Endothelial cell (in vitro differentiated cells): ENCODE measurements at regions not wholly inside any gene's neighbourhood (a gene's known extent, or its start where the extent isn't known, plus 50 kb on each side); places are given as distances from the start of the nearest gene placed in this dataset.

Experiments
- DNase-seq: peaks from one replicate; pipeline ENCODE4 v3.0.0; 2021; ENCODE audit warnings: low spot score
- H3K27ac Mint-ChIP-seq: one replicate; pipeline ENCODE4 v1.8.0; 2021; ENCODE audit warnings: mixed read lengths, inconsistent platforms; ENCODE audit not compliant: unreplicated experiment
- H3K27me3 Mint-ChIP-seq: one replicate; pipeline ENCODE4 v1.8.0; 2021; ENCODE audit warnings: mild to moderate bottlenecking, moderate library complexity, mixed read lengths, inconsistent platforms; ENCODE audit not compliant: unreplicated experiment
- H3K36me3 Mint-ChIP-seq: one replicate; pipeline ENCODE4 v1.8.0; 2021; ENCODE audit warnings: mild to moderate bottlenecking, low read depth, mixed read lengths, inconsistent platforms; ENCODE audit not compliant: unreplicated experiment
- H3K4me1 Mint-ChIP-seq: one replicate; pipeline ENCODE4 v1.8.0; 2021; ENCODE audit warnings: mild to moderate bottlenecking, mixed read lengths, inconsistent platforms; ENCODE audit not compliant: unreplicated experiment
- H3K4me3 Mint-ChIP-seq: one replicate; pipeline ENCODE4 v1.8.0; 2021; ENCODE audit warnings: mild to moderate bottlenecking, mixed read lengths, inconsistent platforms; ENCODE audit not compliant: unreplicated experiment
- H3K9me3 Mint-ChIP-seq: one replicate; pipeline ENCODE4 v1.8.0; 2021; ENCODE audit warnings: mixed read lengths, inconsistent platforms; ENCODE audit not compliant: unreplicated experiment
- TF ChIP-seq, protein P1 (sequence below): fragments of 200-600 bp; sonication (generic); IDR thresholded peaks from one replicate; pipeline ENCODE4 v1.5.0; 2021; ENCODE audit warnings: antibody characterized with exemption; ENCODE audit not compliant: unreplicated experiment

DNA sequence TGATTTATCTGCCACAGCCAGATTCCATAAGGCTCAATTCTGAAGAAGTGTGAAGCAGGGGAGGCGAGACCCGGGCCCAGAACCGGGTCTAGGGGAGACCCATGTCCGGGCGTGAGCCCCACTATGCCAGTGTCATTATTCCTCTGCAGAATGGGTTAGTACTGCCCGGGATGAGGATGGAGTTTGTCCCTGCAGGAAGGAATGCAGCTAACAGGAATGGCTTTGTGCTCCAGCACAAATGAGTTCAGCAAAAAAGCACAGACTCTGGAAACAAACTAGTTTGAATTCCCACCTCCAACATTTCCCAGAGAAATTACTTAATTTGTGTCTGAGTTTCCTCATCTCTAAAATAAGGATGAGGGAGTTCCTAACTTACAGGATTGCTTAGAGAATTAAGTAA lies 202.9 kb downstream of the SYK start:
- TF ChIP-seq, protein P1, sequence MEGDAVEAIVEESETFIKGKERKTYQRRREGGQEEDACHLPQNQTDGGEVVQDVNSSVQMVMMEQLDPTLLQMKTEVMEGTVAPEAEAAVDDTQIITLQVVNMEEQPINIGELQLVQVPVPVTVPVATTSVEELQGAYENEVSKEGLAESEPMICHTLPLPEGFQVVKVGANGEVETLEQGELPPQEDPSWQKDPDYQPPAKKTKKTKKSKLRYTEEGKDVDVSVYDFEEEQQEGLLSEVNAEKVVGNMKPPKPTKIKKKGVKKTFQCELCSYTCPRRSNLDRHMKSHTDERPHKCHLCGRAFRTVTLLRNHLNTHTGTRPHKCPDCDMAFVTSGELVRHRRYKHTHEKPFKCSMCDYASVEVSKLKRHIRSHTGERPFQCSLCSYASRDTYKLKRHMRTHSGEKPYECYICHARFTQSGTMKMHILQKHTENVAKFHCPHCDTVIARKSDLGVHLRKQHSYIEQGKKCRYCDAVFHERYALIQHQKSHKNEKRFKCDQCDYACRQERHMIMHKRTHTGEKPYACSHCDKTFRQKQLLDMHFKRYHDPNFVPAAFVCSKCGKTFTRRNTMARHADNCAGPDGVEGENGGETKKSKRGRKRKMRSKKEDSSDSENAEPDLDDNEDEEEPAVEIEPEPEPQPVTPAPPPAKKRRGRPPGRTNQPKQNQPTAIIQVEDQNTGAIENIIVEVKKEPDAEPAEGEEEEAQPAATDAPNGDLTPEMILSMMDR, result no peak
- Mint-ChIP-seq H3K36me3 (no peaks in the 10 kb centered on the region), H3K9me3 (no peaks in the 10 kb centered on the region), H3K4me3 (no peak overlapping the region), H3K27ac (no peak overlapping the region), H3K4me1 (no peaks in the 10 kb centered on the region), H3K27me3 (peaks cover 2% of the 10 kb centered on the region)
- no peak for DNase-seq

DNA sequence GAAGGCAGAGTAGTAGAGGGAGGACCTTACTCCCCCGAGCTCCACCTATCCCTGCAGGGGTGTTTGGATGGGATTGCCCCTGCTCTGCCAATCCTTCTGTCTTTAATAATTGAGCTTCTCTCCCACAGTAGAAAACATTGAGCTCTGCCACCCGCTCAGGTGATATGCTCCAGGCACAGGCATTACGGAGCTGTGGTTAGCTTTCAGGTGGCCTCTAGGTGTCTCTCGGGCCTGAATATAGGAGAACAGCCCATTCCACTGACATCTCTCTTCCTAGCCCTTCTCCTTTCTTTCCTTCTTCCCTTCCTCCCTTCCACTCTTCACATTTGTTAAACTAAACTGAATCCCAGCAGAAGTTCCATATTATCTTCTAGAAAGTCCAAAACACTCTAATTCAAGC lies 203.4 kb downstream of the SYK start:
- Mint-ChIP-seq H3K27me3 (peaks cover 2% of the 10 kb centered on the region), H3K4me3 (no peak overlapping the region), H3K9me3 (no peaks in the 10 kb centered on the region), H3K4me1 (no peaks in the 10 kb centered on the region), H3K27ac (no peak overlapping the region), H3K36me3 (no peaks in the 10 kb centered on the region)
- no peak for DNase-seq
- TF ChIP-seq, protein P1, result no peak

DNA sequence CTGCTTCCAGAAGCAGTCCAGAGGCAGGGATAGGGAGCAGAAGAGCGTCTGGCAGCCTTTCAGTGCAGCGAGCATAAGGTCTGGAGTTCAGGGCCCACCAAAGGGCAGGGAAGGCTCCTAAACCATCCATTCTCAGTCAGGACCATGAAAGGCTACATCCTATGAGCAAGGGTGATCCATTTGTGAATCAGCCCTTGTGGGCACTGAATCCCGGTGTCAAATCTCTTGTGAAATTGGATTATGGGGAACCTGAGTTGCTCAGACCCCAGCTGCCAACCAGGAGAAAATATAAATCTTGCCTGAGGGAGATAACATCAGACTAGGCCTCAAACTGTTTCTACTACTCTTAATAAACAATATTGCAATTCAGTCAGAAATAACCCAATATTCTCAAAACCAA lies 204.4 kb downstream of the SYK start:
- no peaks in the 10 kb centered on the region for H3K9me3 Mint-ChIP-seq
- no peaks in the 10 kb centered on the region for H3K4me1 Mint-ChIP-seq
- H3K36me3 Mint-ChIP-seq, result no peaks in the 10 kb centered on the region
- no peak for DNase-seq
- H3K27ac Mint-ChIP-seq, result no peak overlapping the region
- TF ChIP-seq, protein P1, result no peak
- peaks cover 2% of the 10 kb centered on the region for H3K27me3 Mint-ChIP-seq
- no peak overlapping the region for H3K4me3 Mint-ChIP-seq

DNA sequence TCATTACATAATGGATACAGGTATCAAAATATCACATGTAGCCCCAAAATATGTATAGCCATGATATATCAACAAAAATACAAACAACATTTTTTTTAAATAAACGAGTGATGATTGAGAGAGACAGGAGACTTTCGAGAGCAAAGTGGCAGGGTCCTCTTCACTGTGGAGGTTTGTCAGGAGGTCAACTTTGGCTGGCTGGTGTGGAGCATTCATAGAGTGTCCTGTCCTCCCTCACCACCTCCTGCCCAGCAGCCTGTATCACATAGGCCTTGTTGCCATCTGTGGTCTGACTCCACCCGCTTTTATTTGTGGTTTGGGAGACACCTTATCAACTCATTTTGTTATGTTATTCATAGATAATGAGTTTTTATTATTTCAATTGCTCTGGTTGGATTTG lies 206.9 kb downstream of the SYK start:
- no peak for DNase-seq
- H3K36me3 Mint-ChIP-seq, result no peaks in the 10 kb centered on the region
- no peaks in the 10 kb centered on the region for H3K9me3 Mint-ChIP-seq
- H3K4me1 Mint-ChIP-seq, result no peaks in the 10 kb centered on the region
- H3K27me3 Mint-ChIP-seq, result peaks cover 2% of the 10 kb centered on the region
- H3K27ac Mint-ChIP-seq, result no peak overlapping the region
- no peak overlapping the region for H3K4me3 Mint-ChIP-seq
- TF ChIP-seq, protein P1, result no peak

DNA sequence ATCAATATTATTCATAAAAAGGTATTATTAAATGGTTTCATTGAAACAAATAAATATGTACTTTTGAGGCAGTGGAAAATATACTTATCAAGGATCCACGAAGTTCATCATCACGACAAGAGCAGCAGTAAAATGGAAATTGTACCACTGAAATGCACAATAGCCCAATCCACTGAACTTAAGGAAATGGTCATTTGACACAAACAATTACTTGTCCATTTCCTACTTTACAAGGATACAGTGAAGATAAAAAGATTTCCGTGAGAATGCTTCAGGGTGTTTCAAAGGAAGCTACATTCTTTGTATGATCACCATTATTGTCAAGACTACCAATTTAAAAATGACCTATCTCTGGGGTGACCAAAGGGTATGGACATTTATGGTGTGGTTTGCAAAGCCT lies 210.3 kb downstream of the SYK start:
- Mint-ChIP-seq H3K4me3 (no peak overlapping the region), H3K27me3 (peaks cover under 1% of the 10 kb centered on the region), H3K27ac (no peak overlapping the region), H3K4me1 (no peaks in the 10 kb centered on the region), H3K9me3 (no peaks in the 10 kb centered on the region), H3K36me3 (no peaks in the 10 kb centered on the region)
- no peak for DNase-seq
- TF ChIP-seq, protein P1, result no peak
